ENCODE measurements at regions not wholly inside any gene's neighbourhood (a gene's known extent, or its start where the extent isn't known, plus 50 kb on each side); places are given as distances from the start of the nearest gene placed in this dataset.

DNA sequence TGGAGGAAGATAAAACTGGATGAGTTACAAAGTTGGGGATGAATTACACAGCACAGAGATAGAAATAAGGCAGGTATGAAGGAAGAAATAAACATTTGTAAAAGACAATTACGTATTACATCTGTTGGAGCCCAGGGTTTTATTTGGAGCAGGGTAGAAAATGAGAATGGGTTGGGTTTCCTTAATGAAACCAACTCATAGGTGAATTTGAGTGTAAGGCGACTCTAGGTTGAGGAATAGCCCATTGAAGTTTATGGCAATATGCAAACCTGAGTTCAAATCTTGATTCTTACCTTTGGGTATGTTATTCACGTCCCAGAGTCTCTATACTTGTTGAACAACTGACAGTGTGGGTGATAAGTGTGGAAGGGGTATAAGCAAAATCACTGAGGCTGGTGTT, 422.3 kb upstream of the WWC1 start:
- DNase-seq (ENCODE audit: low spot score), result no peak

DNA sequence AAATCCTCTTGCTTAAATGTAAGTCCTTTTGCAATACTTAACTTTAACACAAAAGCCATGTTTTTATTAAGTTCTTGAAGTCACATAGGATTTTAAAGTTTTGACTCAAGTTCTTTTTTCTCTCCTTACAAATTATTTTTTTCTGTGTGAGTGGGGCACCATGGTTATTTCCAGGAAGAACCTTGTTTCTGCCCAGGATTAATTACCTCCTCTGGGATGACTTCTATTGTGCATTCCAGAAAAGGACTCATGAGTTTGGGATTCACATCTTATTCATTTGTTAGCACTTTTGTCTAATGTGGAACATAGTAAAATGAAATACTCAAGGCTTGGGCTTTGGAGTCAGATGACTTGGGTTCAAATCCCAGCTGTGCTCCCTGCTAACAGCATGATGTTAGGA, 421.4 kb upstream of the WWC1 start:
- no peak for DNase-seq (ENCODE audit: low spot score)

DNA sequence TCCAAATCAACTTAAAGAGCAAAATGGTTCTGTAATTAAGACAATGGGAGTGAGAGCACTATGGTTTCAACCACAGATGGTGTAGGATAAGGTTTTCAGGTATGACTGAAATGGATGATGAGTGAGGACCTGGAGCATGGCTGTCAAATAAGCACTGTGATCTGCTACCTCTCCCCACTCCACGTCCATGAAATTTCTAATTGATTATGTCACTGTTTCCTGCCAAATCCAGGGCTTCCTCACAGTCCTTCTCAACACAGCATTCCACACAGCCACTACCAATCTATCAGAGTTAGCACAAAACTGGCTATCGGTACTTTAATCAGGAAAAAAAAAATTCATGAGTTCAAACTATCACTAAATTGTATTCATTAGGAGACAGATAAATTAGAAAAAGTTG, 420.4 kb upstream of the WWC1 start:
- DNase-seq (ENCODE audit: low spot score), result no peak

DNA sequence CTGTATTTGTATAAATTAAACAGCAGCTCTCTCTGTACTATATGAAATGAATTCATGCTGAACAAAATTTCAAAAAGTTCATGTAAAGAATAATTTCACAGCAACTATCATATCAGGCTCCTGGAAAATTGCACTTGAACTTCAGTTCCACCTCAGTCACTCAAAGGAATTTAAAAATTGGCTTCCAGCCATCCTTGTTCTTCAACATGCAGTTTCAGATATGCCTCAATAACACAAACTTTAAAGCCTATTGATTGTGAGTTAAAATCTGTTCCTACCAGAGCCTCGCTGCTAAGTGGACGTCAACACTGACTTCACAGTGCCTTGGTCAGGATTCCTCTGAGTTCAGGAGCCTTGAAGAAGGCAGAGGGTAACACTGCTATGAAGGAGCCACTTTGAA, 418.7 kb upstream of the WWC1 start:
- no peak for DNase-seq (ENCODE audit: low spot score)

DNA sequence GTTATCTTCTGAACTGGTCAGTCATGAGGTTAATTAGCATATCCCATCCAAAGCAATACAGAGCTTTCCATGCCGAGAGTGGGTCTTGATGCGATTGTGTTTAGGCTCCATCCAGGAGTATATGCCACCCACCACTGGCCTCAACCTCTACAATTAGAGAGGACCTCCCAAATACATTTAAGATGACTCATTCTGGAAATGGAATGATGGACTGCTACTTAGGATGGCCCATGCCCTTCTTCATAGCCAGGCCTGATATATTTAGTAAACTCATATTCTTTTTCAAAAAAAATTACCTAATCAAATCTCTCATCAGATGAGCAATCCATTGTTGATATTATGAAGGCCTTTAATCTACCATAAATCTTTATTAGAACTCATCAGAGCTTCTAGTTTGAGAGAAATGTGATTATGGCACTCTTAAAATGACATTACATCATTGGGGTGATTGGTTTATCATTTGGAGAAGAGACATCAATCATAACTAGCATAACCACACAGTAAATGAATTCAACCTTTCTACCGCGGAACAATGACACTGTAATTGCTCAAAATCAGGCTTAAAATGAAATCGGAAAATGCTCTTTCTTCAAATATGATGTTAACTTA, 414.2 kb upstream of the WWC1 start:
- DNase-seq (ENCODE audit: low spot score), result no peak

DNA sequence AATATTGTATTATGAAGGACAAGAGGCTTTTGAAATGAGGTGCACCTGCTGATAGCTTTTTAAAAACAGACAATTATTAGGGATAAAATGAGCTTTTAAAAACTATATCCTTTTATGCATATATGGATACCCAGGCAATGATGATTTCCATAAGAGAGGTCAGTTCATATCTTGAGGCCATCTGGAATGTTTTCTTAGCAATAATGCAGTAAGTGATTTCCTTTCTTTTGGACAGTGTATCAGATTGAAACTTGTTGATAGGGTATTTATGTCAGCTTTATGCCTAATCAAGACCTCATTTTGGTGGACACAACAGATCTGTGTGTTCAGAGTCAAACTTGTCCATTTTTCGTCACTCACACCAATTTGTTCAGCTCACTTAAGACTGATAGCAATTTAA, 413.5 kb upstream of the WWC1 start:
- DNase-seq (ENCODE audit: low spot score), result no peak

DNA sequence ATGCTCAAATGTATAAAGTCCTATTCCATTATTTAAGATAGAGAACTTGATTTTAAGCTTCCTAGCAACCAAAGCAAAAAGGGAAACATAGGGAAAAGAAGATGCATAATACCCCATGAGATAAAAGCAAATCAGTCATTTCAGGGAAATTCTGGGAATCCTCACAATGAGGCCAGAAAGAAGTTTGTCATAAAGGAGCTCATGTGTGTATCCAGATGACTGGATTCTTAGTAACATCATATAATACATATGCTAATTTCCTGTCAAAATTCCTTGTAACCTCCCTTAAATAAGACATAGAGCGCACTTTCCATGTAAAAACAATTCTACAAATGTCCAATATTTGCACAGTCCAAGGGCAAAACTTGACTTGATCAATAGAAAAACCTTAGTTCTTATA, 411.0 kb upstream of the WWC1 start:
- DNase-seq (ENCODE audit: low spot score), result no peak

DNA sequence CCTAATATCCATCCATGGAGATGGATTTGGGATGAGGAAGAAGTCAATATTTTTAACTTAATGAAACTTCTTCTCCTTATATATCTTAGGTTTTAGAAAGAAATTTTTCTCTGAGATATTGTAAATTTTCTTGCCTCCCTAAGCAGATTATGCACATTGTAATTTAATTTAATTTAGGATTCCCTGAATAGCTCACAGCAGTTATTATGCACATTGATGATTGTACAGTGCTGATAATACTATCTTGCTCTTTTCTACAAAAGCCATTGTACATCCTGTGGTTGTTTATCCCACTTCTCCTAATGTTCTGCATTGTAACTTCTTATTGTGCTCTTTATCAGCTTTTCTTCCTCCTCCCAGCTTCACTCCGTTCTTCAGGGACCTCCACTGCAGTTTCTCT, 410.4 kb upstream of the WWC1 start:
- no peak for DNase-seq (ENCODE audit: low spot score)

DNA sequence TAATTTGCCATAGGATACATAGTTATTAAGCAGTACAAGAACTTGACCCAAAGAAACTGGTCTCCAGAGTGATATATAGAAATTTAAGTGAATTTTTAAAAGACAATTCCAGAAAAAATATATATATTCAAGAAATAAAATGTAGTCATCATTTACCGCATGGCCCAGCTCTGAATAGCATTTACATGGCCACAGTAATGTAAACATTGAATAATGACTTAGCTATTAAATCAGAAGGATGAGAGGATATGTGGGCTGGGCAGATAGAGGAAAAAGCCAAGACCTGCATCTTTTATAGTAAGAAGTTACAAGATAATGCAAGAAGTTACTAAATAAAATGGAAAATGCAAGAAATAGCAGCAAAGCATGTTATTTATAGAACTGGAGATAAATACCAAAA, 405.2 kb upstream of the WWC1 start:
- no peak for DNase-seq (ENCODE audit: low spot score)

DNA sequence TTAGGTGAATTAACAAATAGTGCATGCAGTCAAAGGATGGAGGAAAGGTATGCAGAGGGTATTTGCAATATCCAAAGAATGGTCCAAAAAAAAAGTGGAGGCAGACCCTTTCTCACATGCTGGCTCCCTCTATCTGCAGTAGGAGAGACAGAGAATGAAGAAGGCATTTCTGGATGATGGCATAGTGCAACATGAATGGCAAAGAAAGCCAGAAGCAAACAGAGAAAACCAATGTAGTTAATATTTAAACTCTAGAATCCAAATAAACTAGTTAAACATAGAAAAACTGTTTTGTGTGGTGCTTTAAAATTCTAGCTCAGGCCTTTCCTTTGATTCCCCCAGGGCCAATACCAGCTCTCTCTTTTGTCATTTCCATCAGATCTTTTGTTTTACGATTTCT, 403.1 kb upstream of the WWC1 start:
- DNase-seq (ENCODE audit: low spot score), result no peak

DNA sequence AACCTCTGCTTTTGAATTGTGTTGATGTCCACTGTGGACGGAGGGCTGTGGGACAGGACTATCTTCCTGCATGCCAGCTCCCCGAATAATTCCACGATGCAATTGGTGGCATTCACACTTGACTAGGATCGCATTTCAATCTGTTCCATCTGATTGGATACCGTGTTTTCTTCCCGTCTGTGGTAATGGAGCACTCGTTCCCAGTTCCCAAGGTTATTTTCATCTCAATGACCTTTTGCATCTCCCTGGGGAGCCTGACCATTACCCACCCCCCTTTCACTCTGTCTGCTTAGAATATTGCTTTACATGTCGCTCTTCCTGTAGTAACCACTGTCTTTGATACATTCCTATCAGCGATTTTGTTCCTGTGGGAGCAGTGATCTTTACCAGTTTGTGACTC, 402.2 kb upstream of the WWC1 start:
- no peak for DNase-seq (ENCODE audit: low spot score)

DNA sequence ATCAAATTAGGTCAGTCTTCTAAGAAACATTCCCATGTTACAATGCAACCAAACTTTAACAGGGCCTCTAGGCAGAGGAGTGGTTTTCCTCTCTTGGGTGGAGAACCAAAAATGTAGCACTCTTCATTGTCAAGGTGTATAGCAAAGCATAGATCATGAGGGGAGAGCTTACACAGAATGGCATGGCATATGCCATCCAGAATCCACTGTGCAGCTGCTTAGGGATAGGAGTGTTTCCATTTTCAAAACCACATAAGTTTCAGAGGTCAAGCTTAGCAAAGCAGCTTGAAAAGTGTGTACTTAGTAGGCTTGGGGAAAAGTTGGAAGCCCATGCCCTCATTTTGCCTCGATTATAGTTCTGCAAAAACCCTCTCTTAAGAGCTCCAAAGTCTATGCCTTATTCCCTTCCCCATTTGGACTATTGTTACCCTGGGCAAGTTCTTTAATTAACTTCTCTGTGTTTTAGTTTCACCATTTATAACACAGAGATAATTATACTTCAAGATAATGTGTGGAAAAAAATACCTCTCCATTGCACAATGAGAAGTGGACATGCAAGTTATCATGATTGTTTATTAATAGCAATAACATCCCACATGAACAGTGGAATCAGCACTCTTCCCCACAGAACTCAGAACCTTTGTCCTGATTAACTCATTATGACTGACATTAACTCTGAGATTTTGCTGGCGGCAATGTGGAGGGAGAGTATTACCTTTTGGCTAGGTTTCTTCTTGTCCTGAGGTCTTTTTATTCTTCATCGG, 398.9 kb upstream of the WWC1 start:
- DNase-seq (ENCODE audit: low spot score), result no peak

DNA sequence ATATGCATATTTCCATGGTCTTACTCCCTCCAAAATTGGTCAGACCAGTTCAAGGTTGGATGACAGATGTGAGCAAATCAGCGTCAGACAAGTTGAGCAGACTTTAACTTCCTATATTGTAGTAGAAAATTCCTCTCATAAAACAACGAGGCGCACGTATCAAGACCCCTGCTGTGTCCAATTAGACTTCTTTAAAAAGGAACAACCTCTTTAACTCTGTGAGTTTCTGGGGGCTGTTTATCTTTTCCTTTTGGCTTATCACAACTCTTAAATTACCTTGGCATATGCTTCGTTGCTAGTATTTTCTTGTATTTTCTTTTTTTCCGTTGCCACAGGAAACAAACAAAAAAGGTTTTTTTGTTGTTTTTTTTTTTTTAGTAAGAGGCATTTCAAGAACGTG, 398.2 kb upstream of the WWC1 start:
- DNase-seq (ENCODE audit: low spot score), result no peak

DNA sequence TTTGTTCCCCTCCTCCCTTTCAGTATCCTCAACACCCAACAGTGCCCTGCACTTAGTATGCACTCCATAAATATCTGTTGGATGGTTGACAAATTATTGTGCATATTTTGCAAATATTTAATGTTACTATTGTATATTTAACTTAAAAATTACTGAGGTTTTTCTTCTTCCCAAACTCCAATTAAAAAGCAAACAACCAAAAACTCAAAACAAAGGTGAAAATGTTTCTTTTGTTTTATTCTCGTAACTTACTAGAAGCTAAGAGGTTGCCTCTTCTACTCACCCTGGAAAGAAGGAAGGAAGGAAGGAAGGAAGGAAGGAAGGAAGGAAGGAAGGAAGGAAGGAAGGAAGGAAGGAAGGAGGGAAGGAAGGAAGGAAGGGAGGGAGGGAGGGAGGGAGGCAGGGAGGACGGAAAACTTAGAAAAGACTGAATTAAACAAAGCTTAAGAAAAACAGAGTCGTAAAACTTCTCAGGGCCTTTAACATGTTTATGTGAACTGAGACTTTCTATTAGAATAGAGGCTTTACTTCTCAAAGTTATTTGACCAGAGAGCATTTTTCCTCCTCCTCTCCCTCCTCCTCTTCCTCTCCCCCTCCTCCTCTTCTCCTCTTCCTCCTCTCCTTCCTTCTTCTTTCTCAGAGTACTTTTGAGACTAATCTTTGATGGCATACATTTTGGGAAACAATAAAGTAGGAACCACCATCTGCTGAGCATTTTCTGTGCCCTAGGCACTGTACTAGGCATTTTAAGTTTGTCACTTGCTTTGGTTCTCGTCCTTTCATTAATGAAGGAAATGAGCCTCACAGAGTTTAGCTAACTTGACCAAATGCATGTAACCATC, 396.6 kb upstream of the WWC1 start:
- DNase-seq (ENCODE audit: low spot score), result no peak

DNA sequence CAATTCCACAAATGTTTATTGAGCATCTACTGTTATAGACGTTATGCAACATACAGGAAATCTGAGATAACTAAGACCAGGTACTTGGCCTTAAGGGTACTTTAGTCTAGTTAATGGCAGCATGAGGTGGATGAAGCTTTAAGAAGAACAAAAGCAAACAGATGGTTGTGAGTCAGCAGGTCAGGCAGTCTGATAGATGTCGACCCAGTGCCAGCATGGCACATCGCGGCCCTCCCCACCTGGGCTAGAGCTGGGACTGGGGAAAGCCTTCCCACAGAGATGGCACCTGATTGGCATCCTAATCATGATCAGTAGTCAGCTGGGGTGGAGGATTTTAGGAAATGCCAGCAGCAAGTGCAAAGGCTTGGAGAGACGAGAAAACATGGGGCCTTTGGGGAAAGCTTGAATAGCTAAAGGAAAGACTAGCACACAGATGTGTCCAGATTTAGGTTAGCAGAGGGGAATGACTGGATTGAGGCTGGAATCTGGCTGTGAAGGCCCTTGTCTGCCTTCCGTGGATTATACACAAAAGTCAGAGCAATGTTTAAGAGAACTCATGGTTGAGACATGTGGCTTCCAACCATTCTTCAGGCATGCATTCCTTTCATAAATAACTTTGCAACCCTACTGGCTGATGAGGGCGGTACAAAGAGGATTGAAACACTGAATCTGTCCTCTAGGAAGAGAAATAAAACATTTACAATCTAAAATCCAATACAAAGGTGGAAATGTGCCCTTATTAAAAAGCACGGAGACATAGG, 395.4 kb upstream of the WWC1 start:
- DNase-seq (ENCODE audit: low spot score), result no peak

DNA sequence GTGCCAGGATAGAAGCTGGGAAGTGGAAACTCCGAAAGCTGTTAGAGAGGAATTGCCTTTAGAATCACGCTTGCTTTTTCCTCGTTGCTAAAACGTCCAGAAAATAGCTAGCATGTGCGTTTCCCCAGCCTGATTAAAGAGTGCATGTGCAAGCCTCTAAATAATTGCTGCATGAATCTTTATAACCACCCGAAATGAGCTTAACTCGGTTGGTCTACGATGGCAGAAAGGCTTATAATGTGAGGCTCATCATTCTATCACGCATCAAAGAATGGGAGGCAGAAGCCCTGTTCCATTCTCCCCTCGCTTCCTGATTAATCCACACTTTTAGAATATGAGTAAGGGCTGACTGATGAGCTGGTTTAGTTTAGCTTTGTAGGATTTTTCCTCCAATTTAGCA, 394.6 kb upstream of the WWC1 start:
- DNase-seq (ENCODE audit: low spot score), result no peak

DNA sequence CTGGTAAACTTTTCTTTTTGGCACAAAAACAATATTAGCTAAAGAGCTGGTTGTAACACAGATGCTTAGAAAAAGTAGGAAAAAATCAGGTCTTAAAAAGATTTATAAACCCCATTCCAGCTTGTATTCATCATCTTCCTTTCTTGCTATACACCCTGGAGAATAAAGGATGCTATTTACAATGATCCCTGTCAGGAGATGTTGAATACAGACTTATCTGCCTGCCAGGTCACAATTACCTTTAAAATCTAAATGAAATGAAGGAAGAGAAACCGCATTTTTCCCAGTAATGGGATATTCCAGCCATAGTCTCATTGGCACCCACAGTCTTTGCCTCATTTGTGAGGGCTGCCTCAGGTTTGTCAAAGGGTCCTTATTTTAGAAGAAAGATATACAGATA, 394.1 kb upstream of the WWC1 start:
- DNase-seq (ENCODE audit: low spot score), result no peak

DNA sequence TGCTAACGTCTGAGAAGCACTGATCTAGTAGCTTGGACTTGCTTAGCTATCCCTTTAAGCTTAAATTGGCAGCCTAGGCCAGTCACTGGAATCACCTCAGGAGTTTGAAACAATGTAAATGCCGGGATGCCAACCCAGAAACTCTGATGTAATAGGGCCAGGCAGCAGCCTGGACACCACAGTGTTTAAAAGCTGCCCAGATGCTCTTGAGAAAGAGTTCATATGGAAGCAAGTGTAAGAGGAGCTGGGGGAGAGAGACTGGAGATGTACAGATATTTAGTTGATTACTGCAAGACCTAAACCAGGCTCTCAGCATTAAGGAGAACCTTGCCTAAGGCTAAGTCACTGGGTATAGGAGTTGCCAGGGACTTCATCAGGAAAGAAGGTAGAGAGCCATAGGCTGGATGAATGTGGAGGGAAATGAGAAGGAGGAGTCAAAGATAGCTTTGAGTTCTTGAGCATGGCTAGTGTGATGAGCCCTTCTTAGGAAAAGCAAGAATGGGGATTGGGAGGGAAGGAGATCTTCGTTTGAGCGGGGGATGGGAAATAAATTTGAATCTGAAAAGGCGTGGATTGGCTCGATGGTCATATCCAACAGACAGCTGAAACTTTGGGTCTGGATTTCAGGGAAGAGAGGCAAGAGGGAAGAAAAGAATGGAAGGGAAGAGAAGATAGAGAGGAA, 392.9 kb upstream of the WWC1 start:
- no peak for DNase-seq (ENCODE audit: low spot score)

DNA sequence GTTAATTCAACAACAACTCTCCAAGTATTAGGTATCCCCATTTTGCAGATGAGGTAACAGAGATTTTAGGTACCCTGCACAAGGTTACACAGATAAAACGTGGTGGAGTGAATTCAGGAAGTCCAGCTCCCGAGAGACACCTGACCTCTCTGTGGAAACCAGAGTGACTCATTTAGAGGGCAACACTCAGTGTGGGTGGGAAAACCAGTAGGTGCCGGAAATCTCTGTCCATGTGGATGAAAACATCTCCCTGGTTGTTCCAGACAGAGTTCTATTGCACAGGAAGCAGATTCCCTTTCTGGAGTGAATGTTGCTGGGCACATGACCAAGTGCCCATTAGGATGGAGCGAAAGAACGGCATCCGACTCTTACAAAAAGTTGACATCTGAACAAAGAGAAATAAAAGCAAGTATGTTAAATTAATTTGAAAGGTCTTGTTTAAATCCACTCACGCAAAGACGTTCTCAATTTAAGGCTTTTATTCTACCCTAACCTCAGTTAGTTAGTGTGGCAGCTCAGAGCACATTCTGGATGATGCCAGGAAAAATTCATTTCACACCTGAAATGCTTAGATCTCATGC, 391.9 kb upstream of the WWC1 start:
- peak; percentile 2 for DNase-seq (ENCODE audit: low spot score)

DNA sequence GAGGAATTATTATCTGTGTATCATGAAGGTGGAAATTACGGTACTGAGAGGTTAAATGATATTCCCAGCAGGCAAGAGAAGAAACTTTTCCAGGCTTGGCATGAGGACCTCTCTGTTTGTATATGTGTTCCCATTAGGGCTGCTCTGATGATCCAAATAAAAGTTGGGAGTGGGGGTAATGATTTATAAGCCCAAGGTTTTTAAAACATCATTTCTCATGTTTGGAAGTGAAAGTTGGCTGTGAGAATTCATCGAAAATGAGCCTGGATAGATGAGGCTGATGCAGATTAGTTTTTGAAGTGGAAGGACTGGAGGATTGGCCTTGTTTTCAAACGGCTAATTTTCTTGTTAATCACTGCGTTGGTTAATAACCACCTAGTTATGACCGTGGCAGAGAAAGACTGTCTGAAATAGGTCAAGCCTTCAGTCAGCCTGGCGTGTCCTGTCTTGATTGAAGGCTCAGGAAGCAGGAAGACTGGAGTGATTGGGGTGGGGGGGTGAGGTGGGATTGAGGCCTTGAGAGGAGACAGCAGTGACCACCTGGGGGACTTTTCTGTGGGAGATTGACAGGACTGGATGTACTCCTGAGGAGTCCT, 391.0 kb upstream of the WWC1 start:
- DNase-seq (ENCODE audit: low spot score), result no peak

DNA sequence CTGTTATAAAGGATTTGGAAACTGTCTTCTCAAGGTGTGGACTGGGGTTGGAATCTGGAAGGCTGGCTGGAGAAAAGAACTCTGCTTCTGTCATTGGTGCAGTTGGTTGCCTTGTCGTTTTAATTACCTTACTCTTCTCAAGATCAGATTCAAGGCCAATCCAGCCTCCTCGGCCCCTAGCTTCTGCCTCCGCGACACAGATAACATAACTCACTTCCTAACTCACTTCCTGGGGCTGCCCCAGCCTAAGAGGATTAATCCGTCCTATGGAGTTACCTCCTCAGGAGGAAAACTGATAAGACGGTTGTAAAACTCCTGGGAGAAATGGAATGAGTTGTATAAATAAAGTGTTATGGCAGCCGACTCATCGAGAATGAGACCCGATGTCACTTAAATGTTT, 389.1 kb upstream of the WWC1 start:
- no peak for DNase-seq (ENCODE audit: low spot score)

Data from COLO829 (cell line).